ENCODE measurements at regions not wholly inside any gene's neighbourhood (a gene's known extent, or its start where the extent isn't known, plus 50 kb on each side); places are given as distances from the start of the nearest gene placed in this dataset.

- Histone ChIP-seq H3K9me3 (no peaks in the 10 kb centered on the region), H3K4me3 (no peak overlapping the region), H3K4me1 (ENCODE audit: control insufficient read depth in 1 of 2, low read depth in 2 of 2) (no peaks in the 10 kb centered on the region), H3K27ac (no peak overlapping the region), H3K27me3 (replicated peaks; ENCODE audit: insufficient read depth) (no peaks in the 10 kb centered on the region), H3K36me3 (no peaks in the 10 kb centered on the region)
- ATAC-seq (ENCODE audit: insufficient number of reproducible peaks, low FRiP score, low read depth) (no peak), DNase-seq (ENCODE audit: low spot score) (no peak)
- TF ChIP-seq, protein P1, sequence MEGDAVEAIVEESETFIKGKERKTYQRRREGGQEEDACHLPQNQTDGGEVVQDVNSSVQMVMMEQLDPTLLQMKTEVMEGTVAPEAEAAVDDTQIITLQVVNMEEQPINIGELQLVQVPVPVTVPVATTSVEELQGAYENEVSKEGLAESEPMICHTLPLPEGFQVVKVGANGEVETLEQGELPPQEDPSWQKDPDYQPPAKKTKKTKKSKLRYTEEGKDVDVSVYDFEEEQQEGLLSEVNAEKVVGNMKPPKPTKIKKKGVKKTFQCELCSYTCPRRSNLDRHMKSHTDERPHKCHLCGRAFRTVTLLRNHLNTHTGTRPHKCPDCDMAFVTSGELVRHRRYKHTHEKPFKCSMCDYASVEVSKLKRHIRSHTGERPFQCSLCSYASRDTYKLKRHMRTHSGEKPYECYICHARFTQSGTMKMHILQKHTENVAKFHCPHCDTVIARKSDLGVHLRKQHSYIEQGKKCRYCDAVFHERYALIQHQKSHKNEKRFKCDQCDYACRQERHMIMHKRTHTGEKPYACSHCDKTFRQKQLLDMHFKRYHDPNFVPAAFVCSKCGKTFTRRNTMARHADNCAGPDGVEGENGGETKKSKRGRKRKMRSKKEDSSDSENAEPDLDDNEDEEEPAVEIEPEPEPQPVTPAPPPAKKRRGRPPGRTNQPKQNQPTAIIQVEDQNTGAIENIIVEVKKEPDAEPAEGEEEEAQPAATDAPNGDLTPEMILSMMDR (IDR thresholded peaks at IDR 0.05) = no peak
These were observed 340.8 kb downstream of the GRXCR1 start for GRCh38 chr4:43233321-43233720.

DNA sequence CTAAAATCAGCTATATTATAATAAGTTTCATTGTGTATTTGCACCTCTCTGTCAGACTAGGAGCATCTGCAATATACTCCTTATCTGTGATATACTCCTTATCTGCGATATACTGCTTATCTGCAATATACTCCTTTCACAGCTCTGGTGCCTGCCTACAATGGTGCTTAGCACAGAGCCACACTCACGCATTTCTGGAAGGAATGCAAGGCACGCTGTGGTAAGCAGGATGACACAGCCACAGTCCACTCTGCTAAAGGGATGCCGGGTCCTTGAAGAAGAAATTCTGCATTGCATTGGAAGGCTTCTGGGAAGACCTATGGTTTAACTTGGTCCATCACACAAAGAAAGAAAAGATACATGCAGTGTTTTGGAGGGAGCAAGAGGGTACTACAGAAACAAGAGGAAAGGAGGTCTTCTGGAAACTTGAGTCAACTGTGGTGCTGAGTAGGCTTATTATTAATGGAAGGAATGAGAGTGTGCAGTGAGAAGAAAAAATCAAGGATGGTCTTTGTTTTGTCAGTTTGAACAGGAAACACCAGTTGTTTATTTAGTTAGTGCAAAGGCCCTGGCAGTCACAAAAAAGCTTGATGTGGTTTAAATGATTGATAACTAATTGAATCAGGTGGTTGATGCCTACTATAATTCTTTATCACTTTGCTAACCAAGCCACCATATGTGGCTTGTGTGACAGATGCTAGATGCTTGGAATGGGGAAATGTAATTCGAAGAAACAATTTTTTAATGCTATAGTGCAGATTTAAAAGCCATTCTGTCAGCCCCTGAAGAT is 342.3 kb downstream of the GRXCR1 start:
- no peak overlapping the region for H3K27ac ChIP-seq
- TF ChIP-seq, protein P1 (IDR thresholded peaks at IDR 0.05) = no peak
- no peaks in the 10 kb centered on the region for H3K4me1 ChIP-seq (ENCODE audit: control insufficient read depth in 1 of 2, low read depth in 2 of 2)
- ATAC-seq (ENCODE audit: insufficient number of reproducible peaks, low FRiP score, low read depth) (no peak), DNase-seq (ENCODE audit: low spot score) (no peak)
- no peaks in the 10 kb centered on the region for H3K36me3 ChIP-seq
- H3K27me3 ChIP-seq (replicated peaks; ENCODE audit: insufficient read depth) = no peaks in the 10 kb centered on the region
- no peak overlapping the region for H3K4me3 ChIP-seq
- H3K9me3 ChIP-seq = no peaks in the 10 kb centered on the region

DNA sequence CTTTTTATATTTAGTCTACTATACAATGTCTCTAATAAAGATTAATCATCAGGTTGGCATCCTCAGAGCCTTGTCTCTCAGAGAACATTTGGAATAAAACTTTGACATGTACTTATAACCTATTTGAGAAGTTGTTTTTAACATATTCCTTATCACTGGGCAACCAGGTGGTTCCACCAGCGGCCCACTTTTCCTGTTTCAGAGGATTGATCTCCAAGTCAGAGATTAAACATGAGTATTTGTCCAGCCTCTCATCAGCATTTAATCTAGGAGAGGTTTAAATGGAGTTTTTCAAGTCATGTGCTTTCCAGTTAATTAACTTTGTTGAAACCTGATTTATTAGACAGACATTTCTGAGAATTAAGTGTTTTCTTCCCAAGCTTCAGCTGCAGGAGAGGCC is 345.5 kb downstream of the GRXCR1 start:
- ATAC-seq (ENCODE audit: insufficient number of reproducible peaks, low FRiP score, low read depth) (no peak), DNase-seq (ENCODE audit: low spot score) (no peak)
- Histone ChIP-seq H3K27ac (no peak overlapping the region), H3K27me3 (replicated peaks; ENCODE audit: insufficient read depth) (no peaks in the 10 kb centered on the region), H3K4me3 (no peak overlapping the region), H3K4me1 (ENCODE audit: control insufficient read depth in 1 of 2, low read depth in 2 of 2) (no peaks in the 10 kb centered on the region), H3K36me3 (no peaks in the 10 kb centered on the region), H3K9me3 (no peaks in the 10 kb centered on the region)
- TF ChIP-seq, protein P1 (IDR thresholded peaks at IDR 0.05) = no peak

GRCh38 chr4:43238585-43238984 is 346.1 kb downstream of the GRXCR1 start:
- H3K36me3 ChIP-seq = no peaks in the 10 kb centered on the region
- H3K4me3 ChIP-seq = no peak overlapping the region
- no peaks in the 10 kb centered on the region for H3K27me3 ChIP-seq (replicated peaks; ENCODE audit: insufficient read depth)
- no peaks in the 10 kb centered on the region for H3K9me3 ChIP-seq
- DNase-seq (ENCODE audit: low spot score) = no peak
- no peak overlapping the region for H3K27ac ChIP-seq
- ATAC-seq (ENCODE audit: insufficient number of reproducible peaks, low FRiP score, low read depth) = no peak
- no peaks in the 10 kb centered on the region for H3K4me1 ChIP-seq (ENCODE audit: control insufficient read depth in 1 of 2, low read depth in 2 of 2)
- TF ChIP-seq, protein P1 (IDR thresholded peaks at IDR 0.05) = no peak

DNA sequence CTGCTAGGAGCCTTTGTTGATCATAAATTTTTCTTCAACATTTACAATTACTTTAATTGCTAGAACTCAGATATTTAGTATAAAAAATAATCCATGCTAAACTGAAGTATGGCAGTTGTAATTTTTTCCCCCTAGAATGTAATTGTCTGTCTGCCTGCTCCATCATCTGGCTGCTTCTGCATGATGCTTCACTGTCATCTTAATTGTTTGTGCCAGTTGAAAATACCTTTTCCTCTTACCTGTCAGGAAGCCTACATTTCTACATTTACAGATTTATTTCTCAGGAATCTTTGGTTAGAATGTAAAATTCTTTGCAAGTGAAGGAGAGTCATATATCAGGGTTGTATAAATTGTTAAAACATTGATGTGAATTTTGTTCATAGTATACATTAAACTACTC is 348.6 kb downstream of the GRXCR1 start:
- H3K9me3 ChIP-seq = no peaks in the 10 kb centered on the region
- no peaks in the 10 kb centered on the region for H3K27me3 ChIP-seq (replicated peaks; ENCODE audit: insufficient read depth)
- no peaks in the 10 kb centered on the region for H3K36me3 ChIP-seq
- no peaks in the 10 kb centered on the region for H3K4me1 ChIP-seq (ENCODE audit: control insufficient read depth in 1 of 2, low read depth in 2 of 2)
- no peak overlapping the region for H3K4me3 ChIP-seq
- TF ChIP-seq, protein P1 (IDR thresholded peaks at IDR 0.05) = no peak
- DNase-seq (ENCODE audit: low spot score) (no peak), ATAC-seq (ENCODE audit: insufficient number of reproducible peaks, low FRiP score, low read depth) (no peak)
- H3K27ac ChIP-seq = no peak overlapping the region
